HG03442 (cell line): ENCODE measurements at regions not wholly inside any gene's neighbourhood (a gene's known extent, or its start where the extent isn't known, plus 50 kb on each side); places are given as distances from the start of the nearest gene placed in this dataset.

Source experiments
- ATAC-seq: cut with Tn5 transposase; IDR thresholded peaks from one replicate; pipeline ENCODE4 v1.9.1; 2021; ENCODE audit warnings: mild to moderate bottlenecking, moderate library complexity; ENCODE audit not compliant: unreplicated experiment

- no peak for ATAC-seq
These were observed 65.8 kb upstream of the FRMD4A start for GRCh38 chr10:14396411-14397048.

GRCh38 chr10:14394179-14394578 is 63.5 kb upstream of the FRMD4A start:
- ATAC-seq = no peak

GRCh38 chr10:14391342-14391741 is 60.6 kb upstream of the FRMD4A start:
- no peak for ATAC-seq

- peak; percentile 82 for ATAC-seq
These were observed 59.4 kb upstream of the FRMD4A start for GRCh38 chr10:14389981-14390590.

GRCh38 chr10:14385596-14386593 is 55.2 kb upstream of the FRMD4A start:
- no peak for ATAC-seq

GRCh38 chr10:14384915-14385314 is 54.2 kb upstream of the FRMD4A start:
- no peak for ATAC-seq

- ATAC-seq = no peak
These were observed 53.5 kb upstream of the FRMD4A start for GRCh38 chr10:14384116-14384730.

- ATAC-seq = no peak
These were observed 52.5 kb upstream of the FRMD4A start for GRCh38 chr10:14383266-14383665.

- ATAC-seq = no peak
These were observed 51.8 kb upstream of the FRMD4A start for GRCh38 chr10:14382531-14382930.

- ATAC-seq = peak; percentile 60
These were observed 51.3 kb upstream of the FRMD4A start for GRCh38 chr10:14382022-14382421.

GRCh38 chr10:14381475-14381874 is 50.8 kb upstream of the FRMD4A start:
- ATAC-seq = no peak

- ATAC-seq = no peak
These were observed 50.0 kb upstream of the FRMD4A start for GRCh38 chr10:14380746-14381145.
